ENCODE measurements at regions not wholly inside any gene's neighbourhood (a gene's known extent, or its start where the extent isn't known, plus 50 kb on each side); places are given as distances from the start of the nearest gene placed in this dataset.
"Not testable (repeated sequence)": the region's sequence is repeated elsewhere in the genome, so short reads cannot be mapped to it uniquely, and the experiment has no call there.

- FAIRE-seq, result no peak
- DNase-seq (ENCODE audit: low spot score), result no peak
These were observed 49.9 kb downstream of the ILRUN start for GRCh38 chr6:34646714-34647113.

GRCh38 chr6:34645627-34646026 is 50.9 kb downstream of the ILRUN start:
- no peak for FAIRE-seq
- no peak for DNase-seq (ENCODE audit: low spot score)

- DNase-seq (ENCODE audit: low spot score), result no peak
- FAIRE-seq, result no peak
These were observed 51.9 kb downstream of the ILRUN start for GRCh38 chr6:34644716-34645115.

DNA sequence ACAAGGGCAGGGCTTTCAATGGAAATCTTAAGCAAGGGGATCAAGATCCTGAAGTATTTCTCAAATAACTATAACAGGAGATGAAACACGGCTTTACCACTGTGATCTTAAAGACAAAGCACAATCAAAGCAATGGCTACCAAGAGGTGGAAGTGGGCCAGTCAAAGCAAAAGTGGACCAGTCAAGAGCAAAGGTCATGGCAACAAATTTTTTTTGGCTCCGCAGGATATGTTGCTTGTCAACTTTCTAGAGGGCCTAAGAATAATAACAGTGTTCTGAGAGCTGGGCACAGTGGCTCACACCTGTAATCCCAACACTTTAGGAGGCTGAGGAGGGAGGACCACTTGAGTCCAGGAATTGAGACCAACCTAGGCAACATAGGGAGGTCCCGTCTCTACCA is 54.1 kb downstream of the ILRUN start:
- DNase-seq (ENCODE audit: low spot score), result no peak
- FAIRE-seq, result no peak

GRCh38 chr6:34640074-34640849 is 56.3 kb downstream of the ILRUN start:
- DNase-seq (ENCODE audit: low spot score); FAIRE-seq: not testable (repeated sequence)

DNA sequence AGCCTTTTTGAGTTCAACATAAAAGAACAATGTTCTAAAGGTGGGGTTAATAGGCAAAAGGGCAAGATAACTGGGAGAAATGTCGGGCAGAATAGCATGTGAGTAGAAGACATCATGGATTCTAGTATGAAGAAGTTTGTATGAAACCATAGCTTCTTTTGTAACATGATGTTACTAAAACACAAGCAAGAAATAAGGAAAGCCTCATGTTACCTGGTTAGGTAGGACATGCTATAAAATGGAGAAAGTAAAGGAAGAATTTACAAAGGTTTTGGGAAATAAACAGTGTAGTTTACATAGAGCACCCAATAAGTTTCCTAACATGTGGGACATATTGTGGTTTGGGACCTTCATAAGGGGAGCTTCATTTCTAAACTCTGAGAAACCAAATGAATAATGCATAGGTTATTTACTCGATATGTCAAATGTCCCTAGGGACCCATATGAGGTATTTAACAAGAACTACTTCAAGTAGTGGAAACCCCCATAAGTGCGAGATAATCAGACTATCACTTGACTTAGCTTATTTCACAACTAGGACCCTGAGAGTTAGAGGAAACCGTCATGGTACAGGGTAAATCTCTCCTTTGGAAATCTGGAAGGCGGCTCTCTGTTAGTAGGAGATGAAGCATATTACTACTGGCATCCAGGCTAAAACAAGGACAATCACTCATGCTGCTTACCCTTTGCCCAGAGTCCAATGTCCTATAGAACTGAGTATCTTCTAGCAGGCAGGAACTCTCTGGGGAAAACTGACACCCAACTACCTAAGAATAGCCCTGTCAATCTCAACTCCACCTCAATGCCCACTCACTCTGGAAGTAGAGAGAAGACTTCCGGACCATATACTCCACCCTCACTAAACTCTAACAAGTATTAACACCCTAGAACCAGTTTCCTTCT is 57.5 kb downstream of the ILRUN start:
- FAIRE-seq (no peak), DNase-seq (ENCODE audit: low spot score) (no peak)

GRCh38 chr6:34633785-34634184 is 62.8 kb downstream of the ILRUN start:
- FAIRE-seq (no peak), DNase-seq (ENCODE audit: low spot score) (no peak)

GRCh38 chr6:34633256-34633655 is 63.3 kb downstream of the ILRUN start:
- FAIRE-seq (no peak), DNase-seq (ENCODE audit: low spot score) (no peak)

- DNase-seq (ENCODE audit: low spot score) (peak; percentile 76), FAIRE-seq (peak; percentile 72)
These were observed 66.5 kb downstream of the ILRUN start for GRCh38 chr6:34630040-34630439.

GRCh38 chr6:34627296-34627695 is 69.3 kb downstream of the ILRUN start:
- DNase-seq (ENCODE audit: low spot score) (no peak), FAIRE-seq (no peak)

- FAIRE-seq, result no peak
- DNase-seq (ENCODE audit: low spot score), result no peak
These were observed 62.5 kb upstream of the SPDEF start for GRCh38 chr6:34618430-34619182.

GRCh38 chr6:34617231-34617630 is 61.1 kb upstream of the SPDEF start:
- DNase-seq (ENCODE audit: low spot score), result no peak
- FAIRE-seq, result no peak

DNA sequence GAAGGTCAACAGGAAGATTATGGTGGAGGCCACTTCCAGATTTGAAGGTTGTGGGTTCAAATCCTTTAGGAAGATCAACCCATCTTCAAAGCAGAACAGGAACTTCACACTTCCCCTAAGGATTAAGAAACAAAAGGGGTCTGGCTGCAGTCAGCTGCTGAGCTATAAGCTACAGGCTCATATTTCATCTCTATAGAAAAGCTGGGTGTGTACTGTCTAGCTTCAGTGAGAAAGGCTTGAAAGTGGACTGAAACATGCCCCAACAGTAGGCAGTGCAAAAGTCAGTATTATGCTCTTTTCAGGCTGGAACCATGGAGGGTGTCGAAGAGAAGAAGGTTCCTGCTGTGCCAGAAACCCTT is 60.1 kb upstream of the SPDEF start:
- no peak for FAIRE-seq
- no peak for DNase-seq (ENCODE audit: low spot score)

- FAIRE-seq, result no peak
These were observed 59.6 kb upstream of the SPDEF start for GRCh38 chr6:34615574-34616226.

DNA sequence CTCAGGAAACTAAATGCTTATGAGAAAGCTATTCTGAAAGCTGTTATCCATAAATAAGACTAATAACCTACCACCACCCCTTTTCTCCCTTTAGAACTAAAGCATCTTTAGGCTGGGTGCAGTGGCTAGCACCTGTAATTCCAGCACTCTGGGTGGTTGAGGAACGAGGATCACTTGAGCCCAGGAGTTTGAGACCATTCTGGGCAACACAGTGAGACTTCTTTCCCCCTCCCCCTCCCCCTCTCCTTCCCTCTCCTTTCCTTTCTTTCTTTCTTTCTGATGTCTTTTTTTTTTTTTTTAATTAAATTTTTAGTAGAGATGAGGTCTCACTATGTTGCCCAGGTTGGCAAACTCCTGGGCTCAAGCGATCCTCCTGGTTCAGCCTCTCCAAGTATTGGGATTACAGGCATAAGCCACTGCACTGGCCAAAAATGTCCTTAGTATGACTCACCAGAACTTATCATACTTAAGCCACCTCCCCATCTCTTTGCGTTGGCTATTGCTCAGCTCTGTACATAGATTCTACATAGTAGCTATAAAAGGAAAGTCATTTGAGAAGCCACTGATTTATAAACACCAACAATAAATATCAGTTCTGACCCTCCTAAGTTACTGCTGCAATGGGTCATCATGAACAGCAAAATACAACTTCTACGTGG is 54.8 kb upstream of the SPDEF start:
- no peak for FAIRE-seq
- peak; percentile 27 for DNase-seq (ENCODE audit: low spot score)

More at GRCh38 chr6:34615574-34616226, 59.6 kb upstream of the SPDEF start:
- no peak for DNase-seq (ENCODE audit: low spot score)

- FAIRE-seq (no peak), DNase-seq (ENCODE audit: low spot score) (no peak)
These were observed 52.4 kb upstream of the SPDEF start for GRCh38 chr6:34608321-34609091.

- DNase-seq (ENCODE audit: low spot score), result no peak
- FAIRE-seq, result no peak
These were observed 50.5 kb upstream of the SPDEF start for GRCh38 chr6:34606477-34607265.

Data from RCC 7860 (cell line).